HG03103 (cell line): ENCODE measurements at regions not wholly inside any gene's neighbourhood (a gene's known extent, or its start where the extent isn't known, plus 50 kb on each side); places are given as distances from the start of the nearest gene placed in this dataset.

Source experiments
- ATAC-seq: cut with Tn5 transposase; IDR thresholded peaks from one replicate; pipeline ENCODE4 v1.9.1; 2021; ENCODE audit warnings: low read depth; ENCODE audit not compliant: unreplicated experiment

- ATAC-seq: no peak
These were observed 353.9 kb downstream of the CYRIA start for GRCh38 chr2:16311521-16312440.

GRCh38 chr2:16308816-16309215, 356.8 kb downstream of the CYRIA start:
- ATAC-seq: no peak

DNA sequence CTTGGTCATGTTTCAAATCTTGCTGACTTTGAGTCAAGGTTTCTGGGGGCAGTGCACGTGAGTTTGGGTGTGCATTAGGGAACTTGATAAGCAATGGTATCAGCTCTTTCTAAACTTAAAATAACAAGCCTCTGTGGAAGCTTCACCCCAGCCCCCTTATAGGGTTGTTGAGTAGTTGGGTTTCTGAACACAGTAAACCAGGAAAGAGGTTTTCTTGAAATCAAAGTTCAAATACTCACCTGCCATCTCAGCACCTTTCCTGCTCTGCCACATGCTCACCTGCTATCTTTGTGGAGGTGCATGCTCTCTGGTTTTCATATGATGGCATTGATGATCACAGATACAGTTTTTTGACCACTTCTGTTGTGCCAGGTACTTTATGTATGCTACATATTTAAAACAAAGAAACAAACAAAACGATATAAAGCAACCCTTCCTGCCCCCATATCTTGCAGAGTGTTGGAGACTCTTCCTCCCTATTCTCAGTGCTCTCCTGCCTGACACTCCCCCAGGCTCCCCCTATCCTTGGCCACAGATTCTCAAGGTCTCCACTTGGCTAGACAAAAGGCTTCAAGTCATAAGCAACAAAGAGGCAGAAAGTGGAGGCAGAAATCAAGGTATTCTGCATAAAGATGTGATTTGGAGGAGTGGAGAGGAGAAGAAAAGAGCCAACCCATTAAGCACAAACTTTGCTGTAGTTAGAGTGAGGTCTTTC, 360.6 kb downstream of the CYRIA start:
- ATAC-seq: no peak

GRCh38 chr2:16303761-16304160, 361.9 kb downstream of the CYRIA start:
- no peak for ATAC-seq

DNA sequence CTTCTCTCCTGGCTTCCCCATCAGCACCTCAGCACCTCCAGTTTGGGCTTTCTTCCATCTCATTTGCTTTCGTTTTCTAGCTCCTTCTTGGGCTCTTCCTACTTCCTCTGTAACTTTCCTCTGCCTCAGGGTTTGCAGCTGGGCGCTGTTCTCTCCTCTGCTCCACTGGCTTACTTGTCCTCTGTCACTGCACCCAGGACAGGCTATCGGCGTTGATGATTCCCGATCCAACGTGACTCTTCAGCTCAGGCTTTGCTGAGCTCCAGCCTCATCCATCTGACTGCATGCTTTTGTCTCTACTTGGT, 362.4 kb downstream of the CYRIA start:
- ATAC-seq: no peak

- ATAC-seq: no peak
These were observed 362.3 kb downstream of the MYCN start for GRCh38 chr2:16302431-16303272.

DNA sequence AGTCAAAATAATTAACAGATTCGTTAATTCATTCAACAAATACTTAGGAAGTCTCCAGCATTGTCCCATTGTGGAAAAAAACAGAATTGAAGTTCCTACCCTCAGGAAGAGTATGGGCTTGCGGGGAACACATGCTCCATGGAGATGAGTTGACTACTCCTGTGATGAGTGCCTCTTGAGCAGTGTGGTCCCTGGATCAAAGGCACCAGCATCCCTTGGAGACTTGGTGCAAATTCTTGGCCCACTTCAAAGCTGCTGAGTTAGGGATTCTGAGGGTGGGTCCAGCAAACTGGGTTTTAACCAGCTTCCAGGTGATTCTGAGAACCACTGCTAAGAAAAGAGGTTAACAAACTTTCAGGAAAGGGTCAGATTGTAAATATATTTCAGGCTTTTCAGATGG, 361.6 kb downstream of the MYCN start:
- no peak for ATAC-seq

DNA sequence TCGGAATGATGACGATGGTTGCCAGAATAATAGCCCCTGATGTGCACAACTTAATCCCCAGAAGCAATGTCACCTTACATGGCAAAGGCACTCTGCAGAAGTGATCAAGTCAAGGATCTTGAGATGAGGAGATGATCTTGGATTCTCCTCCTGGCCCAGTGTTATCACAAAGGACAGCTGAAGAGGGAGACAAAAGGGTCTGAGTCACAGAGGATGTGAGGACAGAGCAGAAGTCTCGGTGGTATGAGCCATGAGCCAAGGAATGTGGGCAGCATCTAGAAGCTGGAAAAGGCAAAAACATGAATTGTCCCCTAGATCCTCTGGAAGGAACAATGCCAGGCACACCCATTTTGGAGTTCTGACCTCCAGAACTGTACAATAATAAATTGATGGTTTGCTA, 358.5 kb downstream of the MYCN start:
- no peak for ATAC-seq

DNA sequence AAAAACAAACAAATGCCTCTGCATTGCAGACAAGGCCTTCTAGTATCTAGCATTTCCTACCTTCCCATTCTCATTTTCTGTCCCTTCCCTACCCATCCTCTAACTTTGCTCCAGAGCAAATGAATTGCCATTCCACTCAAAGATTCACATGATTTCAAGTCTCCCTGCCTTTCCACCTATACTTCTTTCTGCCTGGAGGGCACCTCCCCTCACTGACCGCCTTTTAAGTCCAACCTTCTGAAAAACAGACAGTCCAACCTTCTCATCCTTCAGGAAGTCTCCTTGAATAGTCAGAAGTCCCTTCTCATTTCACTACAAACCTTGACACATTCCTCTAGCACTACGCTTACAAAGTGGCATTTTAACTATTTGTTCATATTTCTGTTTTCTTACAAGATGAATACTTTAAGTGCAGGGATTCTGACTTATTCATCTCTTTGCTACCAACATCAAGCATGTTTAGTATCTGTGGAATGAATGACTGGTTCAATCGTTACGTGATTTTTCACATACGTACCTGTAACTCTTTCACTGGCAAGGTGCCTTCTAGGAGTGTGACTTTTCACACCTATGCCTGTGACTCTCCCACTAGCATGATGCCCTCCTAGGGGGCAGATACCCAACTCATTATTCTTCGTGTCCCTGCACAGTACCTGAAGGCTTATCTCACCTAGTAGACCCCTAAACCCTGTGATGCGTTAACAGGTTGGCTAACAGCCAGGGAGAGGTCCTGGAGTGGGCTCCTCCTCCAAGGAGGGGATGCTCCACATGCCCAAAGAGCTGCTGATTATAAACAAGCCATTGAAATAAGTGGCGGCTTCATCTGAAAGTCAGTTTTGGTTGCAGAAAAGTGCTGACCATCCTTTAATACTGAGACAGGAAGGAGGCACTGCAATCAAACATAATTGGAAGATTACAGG, 356.2 kb downstream of the MYCN start:
- no peak for ATAC-seq

DNA sequence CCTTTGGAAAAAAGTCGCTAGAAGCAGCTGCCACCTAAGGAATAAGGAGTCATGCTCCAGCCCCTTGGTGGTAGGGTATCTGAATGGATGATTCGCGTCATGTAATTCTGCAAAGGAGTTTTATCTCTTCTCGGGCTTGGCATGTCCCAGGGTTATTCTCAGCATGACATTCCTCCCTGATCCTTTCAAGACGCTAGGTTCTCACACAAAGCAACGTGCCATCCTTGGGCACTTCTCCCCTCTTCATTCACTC, 355.6 kb downstream of the MYCN start:
- no peak for ATAC-seq

GRCh38 chr2:16294791-16295190, 354.4 kb downstream of the MYCN start:
- no peak for ATAC-seq

DNA sequence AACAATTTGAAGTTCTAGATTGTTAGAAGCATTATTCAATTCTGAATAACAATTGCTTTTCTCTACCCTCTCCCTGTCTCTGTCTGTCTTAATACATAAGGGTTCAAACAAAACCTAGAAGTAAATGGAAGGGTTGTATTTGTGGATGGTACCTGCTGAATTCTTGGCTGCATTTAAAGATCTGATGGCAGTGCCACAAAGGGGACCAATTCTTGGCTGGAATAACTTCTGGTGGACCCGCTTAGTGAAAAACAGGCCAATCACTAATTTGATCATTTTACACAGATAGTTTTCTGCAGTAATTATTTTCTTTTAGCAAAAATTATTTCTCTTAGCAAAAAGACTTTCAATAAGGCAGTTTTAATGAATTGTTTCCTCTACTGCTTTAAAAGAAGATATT, 353.5 kb downstream of the MYCN start:
- ATAC-seq: no peak

DNA sequence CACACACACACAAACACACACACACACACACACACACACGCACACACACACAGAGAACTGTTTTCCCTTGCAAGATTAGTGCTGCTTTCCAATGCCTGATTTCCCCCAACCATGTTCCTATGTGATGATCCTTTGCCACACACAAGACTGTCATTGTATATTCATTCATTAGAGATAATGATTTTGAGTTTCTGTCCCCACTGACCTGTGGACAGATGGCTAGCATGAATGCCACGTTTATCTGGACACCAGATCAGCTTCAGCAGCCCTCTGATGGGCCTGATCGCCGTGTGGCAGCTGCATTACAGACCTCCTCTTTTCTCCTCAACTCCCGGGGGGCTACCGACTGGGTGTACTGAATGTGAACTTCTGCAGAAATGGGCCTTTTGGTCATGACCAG, 353.0 kb downstream of the MYCN start:
- no peak for ATAC-seq

DNA sequence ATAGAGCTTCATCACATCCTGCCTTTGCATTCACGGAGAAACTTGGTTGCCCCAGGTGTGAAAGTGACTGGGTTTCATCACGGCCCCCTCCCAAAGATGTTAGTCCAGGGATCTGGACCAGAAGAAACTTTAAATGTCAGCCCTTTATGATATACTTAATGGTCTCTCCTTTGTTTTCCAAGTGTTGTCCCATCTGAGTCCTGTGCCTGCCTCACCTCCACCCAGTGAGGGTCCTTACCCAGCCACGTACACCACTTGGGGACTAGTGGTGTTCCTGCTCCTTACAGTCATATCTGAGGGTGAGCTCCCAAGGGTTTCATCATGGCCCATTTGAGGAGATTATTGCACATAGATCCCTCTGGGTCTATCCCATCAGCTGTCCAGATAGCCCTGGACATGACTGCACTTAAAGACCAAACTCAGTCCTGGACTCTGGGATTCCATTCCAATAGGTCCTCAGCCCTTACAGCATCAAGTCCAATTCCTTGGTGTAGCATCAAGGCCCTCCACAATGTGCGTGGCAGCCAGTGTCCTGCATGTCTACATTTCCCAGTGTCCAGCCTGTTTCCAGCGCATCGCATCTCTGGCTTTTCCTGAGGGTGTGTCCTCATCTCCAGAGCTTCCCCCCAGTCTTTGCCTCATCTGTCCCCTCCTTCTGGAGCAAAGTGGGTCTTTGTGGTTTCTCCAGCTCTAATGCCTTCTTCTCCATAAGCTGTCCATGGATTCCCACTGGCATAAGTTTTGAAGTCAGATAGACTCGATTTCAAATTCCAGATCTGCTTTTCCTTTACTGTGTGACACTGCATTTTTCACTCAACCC, 351.6 kb downstream of the MYCN start:
- no peak for ATAC-seq

- no peak for ATAC-seq
These were observed 350.9 kb downstream of the MYCN start for GRCh38 chr2:16291226-16291625.

GRCh38 chr2:16290311-16291020, 350.1 kb downstream of the MYCN start:
- ATAC-seq: no peak

DNA sequence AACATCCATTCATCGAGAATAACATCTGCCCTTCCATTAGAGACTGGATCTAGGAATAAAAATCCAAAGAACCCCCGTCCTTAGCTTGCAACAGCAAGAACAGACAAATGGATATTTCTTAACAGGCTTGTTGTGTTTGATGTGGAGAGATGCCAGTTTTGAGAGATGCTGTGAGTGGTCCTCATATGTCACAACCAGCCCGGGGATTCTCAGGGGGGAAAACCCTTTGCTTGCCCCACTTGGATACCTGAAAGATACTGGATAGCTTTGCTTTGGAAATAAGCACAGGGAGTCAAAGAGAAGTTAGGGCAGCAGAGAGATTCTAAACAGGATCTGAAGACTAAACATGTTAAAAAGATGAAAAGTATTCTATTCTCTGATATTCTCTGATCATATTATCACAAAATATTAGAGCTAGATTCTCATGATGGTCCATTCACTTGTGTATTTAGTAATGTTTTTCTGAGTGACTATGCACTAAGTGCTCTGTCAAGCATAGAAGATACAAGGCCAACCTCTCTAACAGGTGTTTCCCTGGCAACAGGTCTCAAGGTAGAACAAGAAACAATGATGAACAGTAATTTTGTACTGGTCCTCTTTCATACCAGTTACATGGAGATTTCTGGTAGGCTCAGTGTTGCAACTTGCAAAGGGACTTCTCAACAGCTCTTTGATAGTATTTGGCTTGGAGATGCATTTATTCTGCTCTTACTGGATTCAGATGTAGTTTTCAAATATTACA, 348.2 kb downstream of the MYCN start:
- ATAC-seq: no peak

DNA sequence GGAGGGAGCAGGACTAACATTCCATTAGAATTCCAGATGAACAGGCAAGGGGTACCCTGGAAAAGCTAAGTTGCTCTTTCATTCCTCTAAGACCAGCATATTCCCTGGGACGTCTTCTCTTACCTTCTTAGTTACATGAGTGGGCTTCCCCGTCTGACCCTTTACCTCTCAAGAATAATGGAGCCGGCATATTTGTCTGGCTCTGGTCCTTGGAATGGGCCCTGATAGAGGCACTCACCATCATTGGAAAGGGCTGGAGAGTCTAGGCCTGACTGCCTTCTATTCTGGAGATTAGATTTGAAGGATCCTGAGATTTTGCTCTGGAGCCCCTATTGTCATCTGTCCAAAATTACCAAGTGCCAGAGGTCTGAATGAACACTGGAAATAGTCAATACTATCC, 347.5 kb downstream of the MYCN start:
- ATAC-seq: no peak
